Inflammatory macrophage treated with lipopolysaccharide for 4 hours (primary cell): ENCODE measurements at regions not wholly inside any gene's neighbourhood (a gene's known extent, or its start where the extent isn't known, plus 50 kb on each side); places are given as distances from the start of the nearest gene placed in this dataset.

ENCODE experiments used
- DNase-seq: peaks from one replicate; pipeline ENCODE4 v3.0.0-alpha.2; 2020

DNA sequence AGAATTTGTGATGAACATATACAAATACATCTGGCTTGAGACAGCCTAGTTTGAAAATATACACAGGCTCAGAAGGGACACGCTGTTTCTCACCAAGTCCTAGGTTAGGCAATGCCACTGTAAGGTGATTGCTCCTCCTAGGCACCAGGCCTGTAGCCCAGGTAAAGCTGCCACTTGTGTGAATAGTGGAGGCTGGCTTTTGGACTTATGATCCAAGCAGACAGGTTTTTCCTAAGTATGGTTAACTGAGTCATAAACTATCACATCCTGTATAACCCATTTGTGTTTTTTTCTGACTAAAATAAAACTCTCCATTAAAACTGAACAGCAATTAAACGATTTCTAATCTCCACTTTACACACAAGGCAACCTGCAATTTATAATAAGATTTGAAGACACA lies 81.0 kb downstream of the SEMA4F start:
- DNase-seq = no peak

DNA sequence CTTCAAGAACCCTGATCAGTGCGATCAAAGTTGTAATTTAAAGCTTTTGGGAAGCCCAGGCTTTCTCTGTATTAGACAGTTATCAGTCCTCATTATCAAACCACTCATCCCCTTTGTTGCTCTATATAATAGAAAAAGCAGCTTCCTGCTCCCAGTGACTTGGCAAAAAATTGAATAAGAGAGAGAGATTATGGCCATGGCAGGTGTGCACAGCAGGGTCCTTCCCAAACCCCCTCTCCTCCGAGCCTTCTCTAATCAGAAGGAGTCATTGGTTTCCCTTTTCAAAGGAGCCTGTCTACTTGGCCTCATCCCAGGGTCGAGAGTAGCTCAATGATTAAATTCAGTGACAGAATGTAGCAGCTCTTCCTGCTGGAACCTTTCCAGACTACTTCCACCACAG lies 81.5 kb downstream of the SEMA4F start:
- DNase-seq = no peak

DNA sequence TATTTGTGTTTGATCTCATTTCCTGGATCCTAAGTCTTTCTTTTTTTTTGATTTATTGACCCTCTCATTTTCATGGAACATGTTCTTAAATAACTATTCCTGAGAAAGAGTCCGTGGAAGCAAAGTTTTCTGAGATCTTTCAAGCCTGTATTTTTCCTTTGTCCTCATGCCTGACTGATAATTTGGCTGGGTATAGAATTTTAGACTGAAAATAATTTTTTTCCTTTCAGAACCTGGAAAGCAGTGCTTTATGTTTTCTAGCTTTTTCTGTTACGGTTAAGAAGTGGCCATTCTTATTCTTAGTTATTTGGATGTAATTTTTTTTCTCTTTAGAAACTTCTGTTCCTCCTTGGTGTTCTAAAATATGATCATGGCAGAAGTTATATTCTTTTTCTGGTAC lies 82.5 kb downstream of the SEMA4F start:
- no peak for DNase-seq

DNA sequence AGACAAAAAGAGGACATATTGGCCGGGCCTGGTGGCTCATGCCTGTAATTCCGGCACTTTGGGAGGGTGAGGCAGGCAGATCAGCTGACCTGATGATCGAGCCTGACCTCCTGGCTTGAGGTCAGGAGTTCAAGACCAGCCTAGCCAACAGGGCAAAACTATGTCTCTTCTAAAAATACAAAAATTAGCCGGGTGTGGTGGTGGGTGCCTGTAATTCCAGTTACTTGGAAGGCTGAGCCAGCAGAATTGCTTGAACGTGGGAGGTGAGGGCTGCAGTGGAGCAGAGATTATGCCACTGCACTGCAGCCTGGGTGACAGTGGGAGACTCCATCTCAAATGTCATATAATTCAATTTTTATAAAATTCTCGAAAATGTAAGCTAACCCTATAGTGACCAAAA lies 84.5 kb downstream of the SEMA4F start:
- DNase-seq = no peak

DNA sequence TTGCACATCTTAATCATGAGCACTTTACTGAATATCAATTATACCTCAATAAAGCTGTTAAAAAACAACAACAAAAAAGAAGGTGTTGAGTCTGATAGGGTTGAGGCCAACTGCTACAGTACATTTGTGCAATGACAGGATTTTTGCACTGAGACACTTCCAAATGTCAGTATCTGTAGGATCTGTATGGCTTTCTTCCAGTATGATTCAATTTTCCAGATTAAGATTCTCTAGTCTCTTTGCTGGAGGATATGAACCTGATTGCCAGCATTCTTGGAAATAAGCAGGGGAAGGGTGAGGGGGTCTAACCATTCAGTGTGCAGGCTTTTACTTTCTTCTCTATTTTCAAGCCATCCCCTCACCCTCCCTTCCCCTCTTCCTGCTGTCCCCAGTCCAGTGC lies 85.1 kb downstream of the SEMA4F start:
- no peak for DNase-seq

DNA sequence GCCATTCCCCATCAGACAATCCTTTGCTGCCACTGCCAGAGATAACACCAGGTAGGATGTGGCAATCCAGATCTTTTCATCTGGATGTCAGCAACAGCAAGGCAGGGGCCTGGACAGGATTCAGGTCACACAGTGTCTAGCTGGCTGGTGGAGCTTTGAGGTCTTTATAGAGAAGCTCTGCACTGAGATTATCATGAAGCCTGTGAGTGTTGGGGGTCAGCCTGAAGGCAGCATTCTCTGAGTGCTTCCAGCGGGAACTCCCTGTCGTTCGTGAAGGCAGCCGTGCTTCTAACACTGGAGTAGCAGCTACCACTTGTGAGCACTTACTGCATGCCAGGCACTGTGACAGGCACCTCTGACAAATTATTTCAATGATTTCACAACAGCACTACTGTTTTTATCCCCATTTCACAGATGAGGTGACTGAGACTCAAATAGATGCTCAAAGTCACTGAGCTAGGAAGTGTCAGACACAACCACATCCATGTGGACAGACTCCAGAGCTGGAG lies 85.7 kb downstream of the SEMA4F start:
- DNase-seq = no peak

DNA sequence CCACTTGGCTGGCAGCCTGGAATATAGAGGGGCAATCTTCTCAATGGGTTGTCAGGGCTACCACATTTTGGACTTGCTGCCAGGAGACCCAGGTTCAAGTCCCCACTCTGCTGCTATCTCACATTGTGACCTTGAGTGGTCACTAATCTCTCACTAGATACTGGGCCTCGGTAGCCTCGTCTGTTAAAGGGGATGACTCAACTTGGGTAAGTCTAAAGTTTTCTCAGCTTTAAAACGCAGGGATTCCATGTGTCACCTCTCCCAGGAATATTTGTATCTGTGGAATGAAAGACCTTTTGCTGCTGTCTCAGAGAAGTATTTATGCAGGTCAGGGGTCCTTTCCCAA lies 86.3 kb downstream of the SEMA4F start:
- no peak for DNase-seq

DNA sequence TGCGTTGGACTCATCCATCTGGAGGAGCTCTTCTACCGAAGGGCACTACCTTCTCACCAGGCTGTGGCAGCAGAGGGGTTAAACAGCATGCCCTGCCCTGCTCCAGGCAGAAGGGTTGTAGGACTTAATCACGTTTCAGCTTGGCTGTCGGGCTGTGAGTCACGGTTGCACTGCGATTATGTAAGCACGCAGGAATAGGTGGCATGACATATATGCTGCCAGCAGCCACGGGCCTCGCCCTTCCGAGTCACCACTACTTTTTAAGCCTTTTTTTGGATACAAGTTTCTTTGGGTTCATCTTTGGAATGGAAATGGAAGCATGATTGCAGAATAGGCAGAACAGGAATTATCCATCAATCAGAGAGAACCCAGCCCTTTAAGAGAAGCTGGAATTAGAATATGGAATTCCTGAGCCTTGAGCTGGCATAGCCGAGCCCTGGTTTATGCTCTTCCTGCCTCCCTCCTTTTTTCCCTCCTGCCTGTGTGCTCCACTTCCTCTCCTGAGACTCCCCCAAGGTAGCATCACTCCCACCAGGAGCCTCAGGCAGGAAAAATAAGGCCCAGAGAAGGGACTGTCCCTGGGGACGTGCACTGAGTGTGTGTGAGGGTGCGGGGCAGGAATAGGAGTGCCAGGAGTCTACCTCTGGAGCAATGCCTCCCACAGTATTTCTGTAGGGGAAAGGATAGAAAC lies 86.8 kb downstream of the SEMA4F start:
- DNase-seq = peak; percentile 97

DNA sequence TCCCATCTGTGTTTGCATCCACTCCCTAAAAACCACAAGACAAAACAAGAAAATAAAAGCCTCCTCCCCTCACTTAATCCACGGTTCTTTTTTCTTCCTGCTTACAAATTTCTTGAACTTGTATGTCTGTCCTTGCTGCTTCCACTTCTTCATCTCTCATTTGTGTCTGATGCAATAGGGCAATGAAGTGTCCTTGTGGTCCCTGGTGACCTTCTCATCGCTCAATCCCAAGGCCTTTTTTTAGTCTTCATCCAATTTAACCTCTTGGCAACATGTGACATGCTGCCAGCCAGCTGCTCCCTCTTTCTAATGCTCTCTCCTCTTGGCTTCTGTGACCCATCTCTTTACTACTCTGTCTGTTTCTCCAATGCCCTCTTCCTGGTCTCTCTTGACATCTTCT lies 87.6 kb downstream of the SEMA4F start:
- DNase-seq = peak; percentile 82

DNA sequence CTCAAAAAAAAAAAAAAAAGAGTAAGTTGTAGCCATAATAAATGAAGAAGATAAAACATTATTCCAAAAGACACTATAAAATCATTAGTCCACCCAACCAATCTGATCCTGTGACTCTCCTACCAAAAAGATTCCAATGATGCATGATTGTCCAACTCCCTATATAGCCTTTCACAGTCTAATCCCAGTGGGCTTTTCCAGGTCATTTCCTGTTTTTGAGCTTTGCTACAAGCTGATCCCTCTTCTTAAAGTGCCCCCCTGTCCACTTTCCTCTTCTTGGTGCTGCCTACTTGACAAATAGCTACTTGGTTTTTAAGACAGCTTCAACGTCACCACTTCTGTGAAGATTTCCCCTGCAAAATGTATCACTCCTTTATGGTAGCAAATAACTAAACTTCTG lies 88.4 kb downstream of the SEMA4F start:
- DNase-seq = no peak

DNA sequence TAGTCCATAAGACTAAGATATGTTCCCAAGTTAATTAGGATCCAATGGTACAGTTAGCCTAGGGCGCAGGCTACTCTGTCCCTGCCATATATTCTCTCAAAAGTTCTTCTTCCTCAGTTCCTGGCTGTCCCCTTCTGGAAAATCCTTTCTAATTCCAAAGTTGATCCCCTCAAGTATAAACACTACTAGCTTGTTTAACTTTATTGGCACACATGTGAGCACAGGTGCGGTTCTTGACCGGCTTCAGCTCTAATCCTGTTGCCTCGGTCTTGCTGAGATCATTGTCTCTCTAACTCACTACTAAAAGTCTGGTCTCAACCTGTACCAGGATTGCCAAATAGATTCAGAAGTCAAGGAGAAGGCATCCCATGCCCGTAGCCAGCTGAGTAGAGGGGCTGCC lies 89.0 kb downstream of the SEMA4F start:
- DNase-seq = no peak

DNA sequence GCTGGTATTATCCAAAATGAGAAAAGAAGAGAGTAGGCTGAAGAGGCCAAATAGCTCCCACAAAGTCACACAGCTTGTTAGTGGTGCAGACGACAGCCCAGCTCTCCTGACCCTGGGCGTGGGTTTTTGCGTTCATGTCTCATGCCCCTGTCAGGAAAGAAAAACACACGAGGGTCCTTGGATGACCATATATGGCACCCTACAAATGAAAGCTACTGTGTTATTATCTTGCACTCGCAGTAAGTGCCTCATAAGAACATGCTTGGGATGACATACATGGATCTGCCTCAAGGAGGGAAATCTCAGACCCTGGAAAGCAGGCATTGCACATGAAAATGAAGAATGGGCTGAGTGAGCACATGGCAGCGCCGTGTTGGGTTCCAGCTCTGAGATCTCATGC lies 89.7 kb downstream of the SEMA4F start:
- DNase-seq = no peak

DNA sequence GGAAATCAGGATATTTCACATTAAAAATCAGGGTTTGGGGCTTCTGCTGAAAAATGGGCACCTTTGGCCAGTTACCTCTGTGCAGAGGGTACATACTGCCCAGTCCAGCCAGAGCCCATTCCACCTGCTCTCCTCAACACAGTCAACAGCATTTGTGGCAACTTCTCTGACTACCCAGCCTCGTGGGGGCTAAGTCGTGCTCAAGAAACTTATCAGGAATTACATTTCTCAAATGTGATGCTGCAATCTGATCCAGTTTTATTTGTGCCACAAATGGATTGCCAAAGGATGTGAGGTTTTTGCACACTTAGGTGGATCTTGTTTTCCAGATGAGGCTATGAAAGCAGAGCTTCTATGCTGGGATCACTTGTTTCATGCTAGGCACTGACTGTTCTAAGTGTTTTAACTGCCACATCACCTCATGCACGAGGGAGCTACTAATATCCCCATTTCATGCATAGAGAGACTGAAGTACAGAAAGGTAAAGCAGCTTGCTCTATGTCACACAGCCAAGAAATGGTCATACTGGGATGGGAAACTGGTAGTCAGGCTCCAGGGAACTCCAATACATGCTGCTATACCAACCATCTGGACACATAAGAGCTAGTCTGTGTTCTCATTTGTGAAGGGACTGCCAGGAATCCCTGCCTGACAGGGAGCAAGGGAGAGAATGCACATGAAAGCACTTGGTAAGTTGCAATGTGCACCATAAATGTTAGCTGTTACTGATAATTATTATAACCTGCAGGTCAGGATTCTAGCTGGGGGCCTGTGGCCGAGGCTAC lies 89.0 kb upstream of the HK2 start:
- no peak for DNase-seq

DNA sequence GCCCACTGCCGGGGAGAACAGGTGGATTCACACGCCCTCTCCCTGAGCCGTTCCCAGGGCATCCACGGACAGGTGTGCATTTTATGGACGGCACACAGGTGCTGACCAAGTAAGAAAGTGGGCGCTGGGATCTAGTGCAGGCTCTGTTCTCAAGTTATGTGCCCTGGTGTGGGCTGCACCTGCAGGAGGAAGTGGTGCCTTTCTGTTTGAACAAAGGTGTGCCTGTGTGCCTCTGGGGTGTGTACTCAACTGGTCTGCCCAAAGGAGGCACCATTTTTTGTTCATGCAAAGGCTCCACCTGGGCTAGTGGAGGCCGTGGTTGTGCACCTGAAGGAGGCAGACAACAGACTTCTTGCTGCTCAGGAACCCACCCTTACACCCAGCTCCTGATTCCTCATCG lies 88.2 kb upstream of the HK2 start:
- DNase-seq = no peak

DNA sequence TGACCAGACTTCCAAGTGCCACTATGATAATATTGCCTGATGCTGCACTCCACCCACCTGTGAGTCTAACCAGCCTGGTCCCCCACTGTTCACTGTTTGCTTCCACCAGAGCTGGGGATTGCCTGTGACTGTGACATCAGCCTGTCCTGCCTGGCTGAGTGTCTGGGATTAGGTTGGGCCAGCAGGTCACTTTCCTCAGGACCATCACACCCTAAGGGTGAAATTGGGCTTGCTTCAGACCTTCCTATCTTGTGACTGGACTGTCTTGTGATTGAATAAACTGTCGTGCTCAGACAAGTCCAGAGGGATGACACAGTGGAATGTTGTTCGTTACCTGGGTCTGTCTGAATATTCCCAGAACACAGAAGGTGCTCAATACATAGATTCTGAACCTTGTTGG lies 87.4 kb upstream of the HK2 start:
- DNase-seq = peak; percentile 54

DNA sequence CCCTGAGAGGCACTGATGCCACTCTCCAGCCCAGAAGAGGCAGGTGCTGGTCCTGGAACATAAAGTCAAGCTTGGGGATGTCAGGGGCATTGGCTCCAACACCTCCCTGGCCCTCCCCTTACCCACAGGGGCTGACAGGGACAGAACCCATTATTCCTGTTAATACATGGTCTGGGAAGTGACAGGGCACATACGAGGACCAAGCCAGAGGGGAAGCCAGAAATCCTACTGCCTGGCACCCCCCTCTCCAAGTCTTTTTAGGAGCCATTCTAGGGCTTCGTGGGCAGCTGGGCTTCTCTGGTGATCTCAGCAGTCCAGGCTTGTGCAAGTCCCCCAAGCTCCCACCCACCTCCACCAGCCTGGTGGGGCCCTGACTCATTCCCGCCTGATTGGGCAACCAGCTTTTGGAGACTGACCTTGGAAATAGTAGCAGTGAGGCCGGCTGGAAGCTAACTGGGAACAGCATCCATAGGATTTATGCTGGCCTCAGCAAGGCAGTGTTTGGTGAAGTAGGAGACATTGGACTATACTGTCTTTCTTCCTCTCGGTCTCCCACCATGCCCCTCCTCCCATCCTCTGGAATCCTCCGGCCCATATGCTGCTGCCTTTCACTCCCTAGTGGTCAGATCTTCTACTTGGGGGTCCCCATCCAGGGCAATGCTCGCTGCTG lies 86.4 kb upstream of the HK2 start:
- peak; percentile 93 for DNase-seq

DNA sequence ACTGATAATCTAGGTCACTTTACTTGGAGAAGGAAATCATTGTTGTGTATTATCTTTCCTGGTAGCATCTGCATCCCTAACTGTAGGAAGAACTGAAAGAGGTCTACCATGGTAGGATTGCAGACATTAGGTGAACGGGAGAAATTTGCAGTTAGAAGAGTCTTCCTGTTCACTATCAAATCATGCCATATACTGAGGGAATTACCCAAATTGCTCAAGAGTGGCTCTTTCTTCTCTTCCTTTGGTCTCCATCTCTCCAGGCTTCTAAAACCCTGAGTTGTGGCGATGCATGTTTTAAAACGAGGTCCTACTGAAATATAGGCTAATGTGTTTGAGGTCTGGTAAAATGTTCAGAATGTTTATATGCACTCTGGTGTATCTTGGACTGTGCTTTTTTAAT lies 85.3 kb upstream of the HK2 start:
- peak; percentile 50 for DNase-seq

DNA sequence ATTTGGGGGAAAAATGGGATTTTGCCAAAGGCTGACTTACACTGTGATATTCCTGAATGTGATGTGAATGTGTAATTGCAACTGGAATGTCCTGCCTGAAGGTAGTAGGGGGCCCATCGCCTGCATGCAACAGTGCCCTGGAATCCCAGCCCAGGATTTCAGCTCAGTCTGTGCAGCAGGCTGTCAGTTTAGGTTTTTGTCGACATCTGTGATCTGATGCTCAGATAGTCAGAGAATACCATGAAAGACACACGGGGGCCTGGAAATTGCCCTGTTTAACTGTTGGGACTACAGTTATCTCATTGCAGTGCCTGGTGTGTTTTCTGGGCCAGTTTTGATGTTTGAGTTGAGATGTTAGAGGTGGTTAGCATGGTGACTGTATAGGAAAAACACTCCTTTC lies 84.5 kb upstream of the HK2 start:
- no peak for DNase-seq

DNA sequence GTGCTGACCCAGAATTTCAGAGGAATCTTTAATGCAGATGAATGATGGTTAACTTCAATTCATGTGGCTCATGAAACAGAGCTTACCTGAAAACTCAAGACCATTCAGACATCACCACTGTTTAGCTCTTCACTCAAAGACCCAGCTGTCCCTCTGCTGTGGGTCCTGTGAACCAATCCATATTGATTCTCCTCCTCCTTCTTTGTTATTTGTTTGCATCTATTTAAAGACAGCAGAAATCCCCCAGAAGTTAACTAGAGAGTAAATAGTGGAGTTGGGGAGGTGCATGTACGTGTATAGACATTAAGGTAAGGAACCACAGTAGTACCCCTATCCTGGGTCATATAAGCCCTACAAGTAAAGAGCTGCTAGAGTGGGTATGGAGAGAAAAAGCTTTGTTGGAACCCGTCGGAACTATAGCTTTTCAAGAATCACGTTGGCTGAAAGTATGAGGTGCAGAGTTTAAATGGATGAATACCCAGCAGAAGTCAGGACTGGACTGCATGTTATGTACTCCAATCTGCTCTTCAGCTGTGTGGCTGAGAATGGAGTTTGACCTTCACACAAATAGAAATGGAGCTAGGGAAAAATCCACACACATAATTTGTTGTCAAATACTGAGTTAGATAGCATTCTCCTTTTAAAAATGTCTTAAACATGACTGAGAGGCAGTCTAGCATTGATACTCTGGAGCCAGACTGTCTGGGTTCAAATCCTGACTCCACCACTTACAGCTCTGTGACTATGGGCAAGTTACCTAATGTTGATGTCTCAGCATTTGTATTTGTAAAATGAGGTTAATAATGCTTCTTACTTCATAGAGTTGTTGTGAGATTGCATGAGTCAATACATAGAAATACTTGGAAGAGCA lies 81.7 kb upstream of the HK2 start:
- peak; percentile 59 for DNase-seq

DNA sequence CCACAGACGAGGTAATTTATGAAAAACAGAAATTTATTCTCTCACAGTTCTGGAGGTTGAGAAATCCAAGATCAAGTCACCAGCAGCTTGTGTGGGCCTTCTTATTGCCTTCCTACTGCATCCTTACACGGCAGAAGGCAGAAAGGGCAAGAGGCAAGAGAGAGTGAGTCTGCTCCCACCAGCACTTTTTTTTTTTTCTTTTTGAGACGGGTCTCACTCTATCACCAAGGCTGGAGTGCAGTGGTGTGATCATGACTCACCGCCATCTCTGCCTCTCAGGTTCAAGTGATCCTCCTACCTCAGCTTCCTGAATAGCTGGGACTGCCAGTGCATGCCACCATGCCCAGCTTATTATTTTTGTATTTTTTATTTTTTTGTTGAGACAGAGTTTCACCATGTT lies 78.5 kb upstream of the HK2 start:
- DNase-seq = peak; percentile 79

DNA sequence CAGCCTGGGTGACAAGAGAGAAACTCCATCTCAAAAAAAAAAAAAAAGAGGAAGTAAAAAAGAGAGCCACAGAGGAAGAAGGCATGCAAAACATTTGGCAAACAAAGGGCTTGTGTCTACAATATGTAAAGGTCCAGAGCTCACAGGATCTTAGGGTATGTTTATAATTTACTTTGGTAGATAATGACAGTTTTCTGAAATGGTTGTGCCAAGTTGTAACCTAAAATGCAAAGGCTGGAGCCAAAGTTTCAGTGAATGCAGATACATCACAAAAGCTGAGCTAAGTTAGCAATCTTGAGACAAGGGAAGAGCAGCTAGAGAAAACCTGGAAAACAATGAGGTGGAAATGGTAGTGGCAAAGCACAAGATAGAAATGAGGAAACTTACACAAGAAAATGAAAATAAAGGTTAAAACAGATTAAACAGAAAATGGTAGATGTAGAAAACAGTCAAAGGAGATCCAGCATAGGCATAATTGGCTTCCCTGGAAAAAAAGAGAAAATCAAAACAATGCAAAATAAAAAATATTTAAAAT lies 77.5 kb upstream of the HK2 start:
- peak; percentile 60 for DNase-seq

DNA sequence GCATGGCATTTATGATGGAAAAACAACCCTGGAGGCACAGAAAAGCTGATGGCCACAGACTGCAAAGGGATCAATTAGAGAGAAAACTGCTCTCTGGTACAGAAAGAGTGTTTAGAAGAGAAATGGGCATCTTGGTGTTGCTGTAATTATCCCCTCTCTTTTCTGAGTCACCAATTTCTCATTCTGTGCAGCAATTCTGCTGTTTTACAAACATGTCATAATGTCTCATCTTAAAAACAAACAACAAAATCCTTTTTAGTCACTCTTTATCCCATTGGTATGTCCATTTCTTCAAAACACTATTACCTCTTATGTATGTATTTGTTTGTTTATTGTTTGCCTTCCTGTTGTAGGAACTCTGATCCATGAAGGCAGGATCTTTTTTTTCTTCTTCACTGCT lies 73.9 kb upstream of the HK2 start:
- DNase-seq = peak; percentile 56
